HG03439 (cell line): ENCODE measurements at regions not wholly inside any gene's neighbourhood (a gene's known extent, or its start where the extent isn't known, plus 50 kb on each side); places are given as distances from the start of the nearest gene placed in this dataset.
A peak's percentile ranks its signal among the peaks of the same experiment; 100 is the strongest.

Experiments used
- ATAC-seq: cut with Tn5 transposase; IDR thresholded peaks from one replicate; pipeline ENCODE4 v1.9.1; 2021; ENCODE audit warnings: mild to moderate bottlenecking, moderate library complexity; ENCODE audit not compliant: unreplicated experiment

- ATAC-seq = no peak
These were observed 311.0 kb downstream of the AGTPBP1 start for GRCh38 chr9:85430659-85431338.

GRCh38 chr9:85428230-85428629 is 313.5 kb downstream of the AGTPBP1 start:
- ATAC-seq = no peak

GRCh38 chr9:85427772-85428171 is 314.0 kb downstream of the AGTPBP1 start:
- ATAC-seq = no peak

- peak; percentile 69 for ATAC-seq
These were observed 316.6 kb downstream of the AGTPBP1 start for GRCh38 chr9:85425153-85425611.

- ATAC-seq = no peak
These were observed 318.3 kb downstream of the AGTPBP1 start for GRCh38 chr9:85423422-85423821.

GRCh38 chr9:85421641-85422040 is 320.1 kb downstream of the AGTPBP1 start:
- ATAC-seq = no peak

GRCh38 chr9:85420750-85421149 is 321.0 kb downstream of the AGTPBP1 start:
- ATAC-seq = no peak

- no peak for ATAC-seq
These were observed 324.1 kb downstream of the AGTPBP1 start for GRCh38 chr9:85417674-85418073.

GRCh38 chr9:85416715-85417114 is 325.0 kb downstream of the AGTPBP1 start:
- ATAC-seq = no peak

GRCh38 chr9:85414390-85414789 is 327.4 kb downstream of the AGTPBP1 start:
- no peak for ATAC-seq

GRCh38 chr9:85408494-85408893 is 333.3 kb downstream of the AGTPBP1 start:
- ATAC-seq = no peak

GRCh38 chr9:85405566-85405950 is 336.2 kb downstream of the AGTPBP1 start:
- ATAC-seq = no peak

- ATAC-seq = no peak
These were observed 336.7 kb downstream of the AGTPBP1 start for GRCh38 chr9:85404911-85405565.

GRCh38 chr9:85402551-85402950 is 339.2 kb downstream of the AGTPBP1 start:
- ATAC-seq = no peak

- ATAC-seq = no peak
These were observed 339.8 kb downstream of the AGTPBP1 start for GRCh38 chr9:85401998-85402397.

GRCh38 chr9:85397005-85397404 is 344.7 kb downstream of the AGTPBP1 start:
- no peak for ATAC-seq

GRCh38 chr9:85392260-85392659 is 349.5 kb downstream of the AGTPBP1 start:
- no peak for ATAC-seq

- ATAC-seq = no peak
These were observed 363.9 kb downstream of the AGTPBP1 start for GRCh38 chr9:85377731-85378289.

- no peak for ATAC-seq
These were observed 373.0 kb downstream of the AGTPBP1 start for GRCh38 chr9:85368781-85369180.

- ATAC-seq = no peak
These were observed 382.6 kb downstream of the AGTPBP1 start for GRCh38 chr9:85359161-85359560.

GRCh38 chr9:85349046-85349445 is 392.7 kb downstream of the AGTPBP1 start:
- ATAC-seq = no peak

GRCh38 chr9:85347541-85347940 is 394.2 kb downstream of the AGTPBP1 start:
- ATAC-seq = no peak
